Stimulated activated CD4-positive, alpha-beta T cell treated with anti-CD3 and anti-CD28 coated beads, Interleukin-15, amount 100 ng/mL, for 48 hours (primary cell): ENCODE measurements at regions not wholly inside any gene's neighbourhood (a gene's known extent, or its start where the extent isn't known, plus 50 kb on each side); places are given as distances from the start of the nearest gene placed in this dataset.

Source experiments
- DNase-seq, 2 donors: peaks; one replicate each; pipeline ENCODE4 v3.0.0-alpha.2; 2020; ENCODE audit warnings: low read depth in 2 of 2

DNA sequence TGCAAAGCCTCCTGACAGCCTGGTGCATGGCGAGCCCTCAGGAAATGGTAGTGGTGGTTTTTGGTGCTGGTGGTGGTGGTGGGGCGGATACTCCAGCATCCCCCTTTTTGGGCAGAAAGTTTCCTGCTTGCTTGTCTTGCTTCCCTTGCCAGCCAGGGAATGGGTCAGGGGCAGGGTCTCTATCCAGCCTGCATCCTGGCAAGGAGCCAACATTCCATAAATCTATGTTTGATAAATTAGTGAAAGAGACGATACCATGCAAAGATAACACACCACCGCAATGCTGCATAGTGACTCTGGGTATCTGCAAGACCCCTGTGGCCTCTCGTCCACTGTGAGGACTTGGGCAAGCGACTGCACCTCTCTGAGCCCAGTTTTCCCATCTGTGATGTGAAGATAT, 246.2 kb downstream of the LRFN2 start:
- no peak for DNase-seq

DNA sequence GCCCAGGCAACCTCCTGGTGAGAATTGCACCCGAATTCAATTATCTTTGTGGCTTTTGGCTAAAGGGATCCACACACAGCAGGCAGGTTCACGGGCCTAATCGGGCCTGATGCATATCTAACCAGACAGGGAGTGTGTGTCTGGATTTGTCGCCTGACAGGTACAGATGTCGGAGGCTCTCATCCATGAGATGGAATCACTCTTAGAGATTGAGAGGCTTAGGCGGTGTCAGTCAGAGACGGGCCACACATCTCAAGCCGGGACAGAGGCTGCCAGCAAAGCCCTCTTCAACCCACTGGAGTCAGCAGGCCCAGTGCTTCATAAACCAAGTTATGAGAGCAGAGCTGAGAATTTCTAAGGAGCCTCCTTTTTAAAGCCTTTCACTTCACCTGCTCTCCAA, 247.0 kb downstream of the LRFN2 start:
- no peak for DNase-seq

DNA sequence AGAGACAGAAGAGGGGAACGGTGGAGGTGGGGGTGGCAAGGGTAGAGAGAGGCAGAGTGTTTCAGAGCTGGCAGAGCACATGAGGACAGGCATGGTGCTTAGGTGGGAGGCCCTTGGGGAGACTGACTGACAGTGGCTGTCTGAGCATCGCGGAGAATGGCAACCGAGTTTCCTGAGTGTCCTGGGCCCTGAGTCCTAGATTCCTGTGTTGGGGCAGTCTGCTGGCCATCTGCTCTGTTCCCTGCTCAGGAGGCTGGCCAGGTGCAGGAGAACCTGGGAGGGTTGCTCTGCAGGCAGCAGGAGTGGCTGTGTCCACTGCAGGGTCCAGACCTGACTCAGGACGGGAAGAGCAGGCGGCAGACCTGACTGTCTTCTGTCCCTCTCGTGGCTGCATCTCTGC, 248.9 kb downstream of the LRFN2 start:
- DNase-seq: no peak

DNA sequence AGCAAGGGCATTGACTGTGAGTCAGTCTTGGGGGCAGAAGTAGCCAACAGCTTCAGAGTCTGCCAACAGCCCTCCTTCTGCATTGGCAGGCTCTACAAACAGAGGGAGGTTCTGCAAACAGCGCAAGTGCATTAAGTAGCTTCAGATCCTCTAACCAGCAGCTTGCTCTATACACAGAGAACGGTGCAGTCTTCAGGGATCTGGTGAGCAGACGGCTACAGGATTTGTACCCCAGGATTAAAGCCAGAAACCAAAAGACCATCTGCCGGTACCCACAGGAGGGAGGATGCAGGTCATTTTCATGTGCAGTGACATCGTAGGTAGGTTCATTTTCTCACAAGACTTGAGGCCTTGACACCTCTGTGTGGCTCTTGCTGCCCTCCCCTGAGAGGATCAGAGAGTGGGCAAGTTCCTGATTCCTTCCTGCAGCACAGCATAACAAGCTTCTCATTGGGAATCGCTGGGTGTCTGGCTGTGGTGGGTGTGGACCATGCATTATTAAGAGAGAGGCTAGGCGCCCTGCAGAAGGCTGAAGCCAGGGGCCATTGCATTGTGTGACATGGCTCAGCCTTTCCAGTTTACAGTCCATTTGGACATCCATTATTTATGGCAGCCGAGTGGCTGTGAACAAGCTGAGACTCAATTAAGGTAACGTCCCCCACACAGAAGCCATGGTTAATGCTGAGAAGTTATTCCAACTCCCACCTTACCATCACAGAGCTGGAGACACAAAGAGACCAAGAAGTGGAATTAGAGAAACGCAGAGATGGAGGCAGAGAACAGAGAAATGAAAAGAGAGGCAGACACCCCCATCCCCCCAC, 250.0 kb downstream of the LRFN2 start:
- no peak for DNase-seq

DNA sequence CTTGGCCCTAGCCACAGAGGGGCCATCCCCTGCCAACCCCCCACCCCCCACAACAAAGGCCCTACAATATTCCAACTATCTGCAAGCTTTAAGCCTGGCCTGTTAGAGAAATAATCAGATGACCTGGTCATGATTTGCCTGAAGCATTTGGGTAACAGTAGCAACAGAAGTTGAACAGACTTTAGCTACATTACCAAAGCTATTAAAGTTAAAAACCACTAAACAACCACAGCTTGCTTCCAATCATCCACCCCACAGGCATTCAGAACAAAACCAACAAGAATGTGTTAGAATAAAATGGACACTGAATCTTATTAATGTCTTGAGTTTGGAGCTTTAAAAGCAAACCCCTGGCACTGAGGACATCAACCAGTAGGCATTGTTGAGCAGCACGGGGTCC, 250.9 kb downstream of the LRFN2 start:
- no peak for DNase-seq

DNA sequence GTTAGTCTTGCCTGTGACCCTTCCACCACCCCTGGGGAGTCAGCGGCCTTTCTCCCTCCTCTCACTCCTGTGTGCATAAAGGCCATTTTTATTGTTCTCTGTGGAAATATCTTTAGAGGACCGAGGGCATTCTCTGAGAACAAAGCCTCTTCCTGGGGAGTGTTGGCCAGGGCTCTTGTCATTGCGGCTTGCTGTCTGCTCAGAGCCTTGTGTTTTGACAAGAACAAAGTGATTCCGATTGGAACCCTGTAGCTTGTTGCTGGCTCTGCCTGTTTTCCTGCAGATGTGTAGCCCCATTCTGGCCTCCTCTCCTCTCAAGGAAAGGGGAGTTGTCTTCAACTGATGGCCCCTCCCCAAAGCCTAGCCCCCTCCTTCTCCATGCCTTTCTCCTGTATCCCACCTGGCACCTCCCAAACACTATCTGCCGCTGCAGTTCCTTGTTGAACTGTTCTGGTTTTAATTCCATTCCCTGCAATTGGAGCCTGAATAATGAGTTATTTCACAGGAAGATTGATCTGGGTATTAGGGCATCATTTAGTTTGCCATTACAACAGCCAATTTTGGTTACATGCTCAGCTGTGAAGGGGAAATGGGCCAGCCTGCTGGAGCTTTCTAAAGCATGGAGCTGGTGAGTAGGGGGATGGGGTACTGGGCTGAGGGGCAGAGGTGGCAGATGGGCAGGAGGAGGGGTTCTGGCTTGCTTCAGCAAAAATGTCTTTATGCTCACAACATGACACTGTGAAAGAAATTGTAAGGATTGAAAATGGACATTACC, 252.5 kb downstream of the LRFN2 start:
- no peak for DNase-seq

DNA sequence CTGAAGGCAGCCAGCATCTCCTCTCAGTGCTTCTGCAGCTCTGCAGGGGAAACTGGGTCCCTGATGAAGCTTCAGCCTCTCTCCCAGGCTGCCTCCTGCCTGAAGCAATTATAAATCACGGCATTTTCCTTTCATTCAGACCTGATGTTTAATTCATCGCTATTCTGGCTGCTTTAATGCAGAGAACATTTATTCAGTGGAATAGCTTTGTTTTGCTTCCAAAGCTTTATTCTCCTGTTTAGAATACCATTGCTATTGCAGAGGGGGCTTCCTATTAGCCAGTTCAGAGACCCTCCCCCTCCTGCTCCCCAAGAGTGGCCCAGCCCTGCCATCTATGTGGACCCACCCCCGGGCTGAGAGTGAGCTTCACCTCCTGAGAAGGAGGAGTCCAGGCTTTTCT, 255.6 kb downstream of the LRFN2 start:
- DNase-seq: no peak

DNA sequence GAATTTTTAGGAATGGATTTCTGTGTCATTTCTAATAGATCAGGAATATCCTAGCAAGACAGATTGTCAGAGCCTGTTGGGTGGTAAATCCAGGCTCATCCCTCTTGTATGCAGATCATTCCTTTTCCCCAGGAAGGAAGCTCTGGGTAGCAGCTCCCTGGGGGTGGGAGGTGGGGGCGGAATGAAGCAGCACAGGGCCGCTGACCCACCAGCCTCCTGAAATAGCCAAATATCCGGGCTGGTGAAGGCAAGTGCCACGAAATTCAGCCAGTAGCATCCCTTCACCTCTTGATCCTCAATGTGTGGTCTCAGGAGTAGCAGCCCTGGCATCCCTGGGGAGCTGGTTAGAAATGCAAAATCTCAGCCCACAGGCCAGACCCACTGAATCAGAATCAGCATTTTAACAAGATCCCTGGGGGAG, 256.9 kb downstream of the LRFN2 start:
- no peak for DNase-seq

DNA sequence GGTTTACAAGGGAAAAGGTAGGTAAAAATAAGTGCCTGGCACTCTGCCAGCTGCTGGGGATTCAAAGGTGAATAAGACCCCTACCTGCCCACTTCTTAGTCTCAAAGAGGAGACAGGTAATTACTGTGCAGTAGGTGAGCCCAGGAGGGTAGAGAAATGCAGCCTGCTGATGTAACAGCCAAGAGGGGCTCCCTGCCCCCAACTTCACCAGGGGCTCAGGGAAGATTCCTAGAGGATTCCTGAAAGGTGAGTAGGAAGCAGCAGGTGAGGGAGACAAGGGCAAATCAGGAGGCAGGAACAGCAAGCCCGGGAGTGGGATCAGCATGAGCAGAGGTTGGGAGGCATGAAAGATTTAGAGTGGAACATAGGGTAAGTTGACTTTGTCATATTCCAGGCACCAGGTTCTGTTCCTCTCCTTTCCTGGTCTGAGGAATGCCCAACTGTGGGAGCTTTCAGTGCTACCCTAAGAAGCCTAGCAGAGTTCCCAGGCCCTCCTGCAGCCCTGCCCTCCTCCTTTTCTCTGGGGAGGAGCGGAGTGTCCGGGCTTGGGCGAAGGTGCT, 258.1 kb downstream of the LRFN2 start:
- DNase-seq: no peak

DNA sequence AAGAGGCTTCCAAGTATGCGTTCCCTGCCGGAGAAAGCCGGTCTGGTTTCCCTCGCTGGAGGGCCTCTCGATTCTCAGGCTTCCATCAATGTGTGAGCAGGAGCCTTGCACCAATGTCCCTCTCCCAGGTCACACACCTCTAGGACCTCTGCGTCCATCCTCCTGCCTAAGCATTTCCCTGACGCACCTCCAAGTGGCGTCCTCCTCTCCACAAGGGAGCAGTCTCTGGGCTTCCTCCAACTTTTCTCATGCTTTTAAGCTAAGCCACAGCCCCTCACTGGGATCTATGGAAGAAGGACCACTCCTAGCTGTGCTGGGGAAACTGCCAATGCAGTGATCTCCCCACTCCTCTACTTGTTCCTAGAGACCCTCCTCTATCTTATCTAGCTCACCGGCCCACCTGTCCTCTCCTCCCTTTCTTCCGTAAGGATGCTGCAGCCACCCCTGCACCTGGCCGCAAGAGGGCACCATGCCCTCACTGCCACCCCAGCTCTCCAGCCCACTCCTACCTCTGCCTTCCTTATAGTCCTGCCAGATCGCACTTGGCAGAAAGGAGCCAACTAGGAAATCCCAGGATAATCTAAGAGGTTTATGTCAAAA, 258.7 kb downstream of the LRFN2 start:
- peak in 1 of 2 donors; percentile 30 for DNase-seq

DNA sequence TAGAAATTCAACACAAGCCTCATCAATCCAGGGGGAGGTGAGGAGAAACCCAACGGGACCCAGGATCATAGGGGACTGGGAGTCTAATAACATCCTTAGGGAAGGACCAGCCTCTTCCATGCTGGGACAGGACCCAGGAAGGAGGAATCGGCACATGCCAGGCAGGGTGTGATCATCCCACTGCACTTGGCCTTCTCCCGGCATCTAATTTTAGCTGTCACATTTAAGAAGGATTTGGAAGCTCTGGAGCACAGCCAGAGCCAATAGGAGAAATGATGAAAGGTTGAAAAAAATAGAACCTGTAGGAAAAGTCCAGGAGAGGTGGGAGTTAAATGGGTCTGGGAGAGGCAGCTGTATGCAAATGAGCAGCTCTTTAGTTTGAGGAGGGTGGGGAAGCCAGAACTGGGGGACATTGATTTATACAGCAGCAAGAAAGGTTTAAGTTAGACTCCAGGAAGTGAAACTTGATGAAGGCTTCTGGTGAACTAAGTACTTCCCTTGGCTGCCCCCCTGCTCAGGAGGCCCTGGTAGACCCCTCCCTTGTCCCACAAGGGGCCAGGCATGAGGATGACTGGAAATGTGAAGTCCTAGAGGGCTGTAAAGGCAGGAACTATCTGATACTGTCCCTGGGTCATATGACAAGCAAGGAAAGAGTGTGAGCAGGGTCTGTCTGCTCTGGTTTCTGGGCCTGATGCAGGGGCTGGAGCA, 260.3 kb downstream of the LRFN2 start:
- no peak for DNase-seq

DNA sequence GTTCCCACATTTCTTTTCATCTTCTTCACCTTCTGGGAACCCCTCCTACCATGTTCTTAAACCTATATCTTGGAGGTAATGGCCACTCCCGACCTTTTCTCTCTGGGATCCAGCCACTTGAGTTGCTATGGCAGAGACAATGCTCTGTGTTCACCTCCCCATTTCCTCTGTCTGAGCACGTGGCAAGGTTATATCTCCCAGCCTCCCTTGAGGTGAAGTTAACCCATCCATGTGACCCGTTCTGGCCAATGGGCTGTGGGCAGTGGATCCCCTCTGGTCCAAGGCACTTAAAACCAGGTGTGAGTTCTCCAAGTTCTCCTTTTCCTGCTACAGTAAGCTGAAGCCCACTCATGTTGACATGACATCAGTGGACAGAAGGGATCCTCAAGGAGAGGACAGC, 261.4 kb downstream of the LRFN2 start:
- no peak for DNase-seq

DNA sequence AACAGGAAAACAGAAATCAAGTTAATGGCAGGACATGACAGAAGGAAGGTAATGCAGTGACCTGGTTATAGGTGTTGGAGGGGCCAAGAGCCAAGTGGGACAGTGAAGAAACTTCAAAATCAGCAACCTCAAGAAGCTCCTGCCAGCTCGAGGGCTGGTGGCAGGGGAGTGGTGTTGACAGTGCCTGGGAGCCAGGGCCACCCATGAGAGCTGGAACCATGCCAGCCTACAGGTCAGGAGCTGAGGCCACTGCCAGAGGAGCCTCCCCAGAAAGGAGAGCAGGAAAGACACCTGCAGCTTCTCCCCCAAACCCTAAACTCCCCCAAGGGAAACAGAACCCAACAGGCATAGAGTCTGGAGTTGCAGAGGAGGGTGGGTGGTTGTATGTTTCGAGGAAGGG, 262.1 kb downstream of the LRFN2 start:
- DNase-seq: no peak

DNA sequence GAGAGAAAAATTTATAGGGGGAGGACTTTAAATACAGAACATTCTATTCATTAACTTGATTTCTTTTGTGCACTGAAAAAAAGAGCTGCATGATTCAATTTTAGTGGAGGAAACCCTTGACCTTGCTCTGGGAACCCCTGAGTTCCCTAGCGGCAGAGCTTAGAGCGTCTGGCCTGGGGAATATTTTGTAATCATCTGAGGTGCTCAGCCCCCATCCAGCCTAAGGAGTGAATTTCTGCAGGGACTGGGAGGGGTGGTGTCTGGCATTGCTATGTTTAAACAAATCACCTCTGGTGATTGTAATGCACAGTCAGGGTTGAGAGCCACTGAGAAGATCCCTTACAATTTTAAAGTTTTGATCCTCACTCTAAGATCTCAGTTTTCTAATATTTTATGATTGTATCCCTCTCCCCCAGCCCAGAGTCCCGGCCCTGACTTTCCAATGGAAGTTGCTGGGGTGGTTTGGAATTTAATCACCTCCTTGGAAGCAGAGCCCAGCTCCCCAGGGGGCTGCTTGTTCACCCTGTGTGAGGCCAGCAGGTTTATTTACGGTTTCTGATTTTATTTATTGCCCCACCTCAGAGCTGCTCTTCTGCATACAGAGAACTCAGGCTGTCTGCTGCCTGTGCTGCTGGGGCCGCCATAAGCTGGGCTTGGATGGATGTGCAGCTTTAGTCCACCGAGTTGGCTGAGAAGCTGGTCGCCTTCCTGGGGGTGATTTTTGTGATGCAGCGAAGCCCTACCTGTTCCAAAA, 263.1 kb downstream of the LRFN2 start:
- no peak for DNase-seq

DNA sequence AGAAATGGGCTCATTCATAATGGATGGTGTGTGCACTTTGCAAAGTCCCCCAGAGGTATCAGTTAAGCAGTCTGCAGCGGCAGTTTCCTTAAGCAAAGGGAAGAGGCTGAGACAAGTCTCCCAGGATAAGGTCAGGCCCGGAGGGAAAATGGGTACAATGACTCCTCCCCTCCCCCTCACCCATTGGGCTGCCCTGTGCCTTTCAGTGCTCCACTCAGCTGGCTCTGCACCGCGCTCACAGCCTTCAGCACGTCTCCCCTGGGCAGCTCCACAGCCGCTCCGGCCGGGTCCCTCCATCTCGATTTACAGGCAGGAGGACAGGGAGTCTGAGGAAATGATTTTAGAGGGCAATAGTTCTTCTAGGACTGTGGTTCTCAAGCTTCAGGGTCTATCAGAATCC, 264.8 kb downstream of the LRFN2 start:
- no peak for DNase-seq

DNA sequence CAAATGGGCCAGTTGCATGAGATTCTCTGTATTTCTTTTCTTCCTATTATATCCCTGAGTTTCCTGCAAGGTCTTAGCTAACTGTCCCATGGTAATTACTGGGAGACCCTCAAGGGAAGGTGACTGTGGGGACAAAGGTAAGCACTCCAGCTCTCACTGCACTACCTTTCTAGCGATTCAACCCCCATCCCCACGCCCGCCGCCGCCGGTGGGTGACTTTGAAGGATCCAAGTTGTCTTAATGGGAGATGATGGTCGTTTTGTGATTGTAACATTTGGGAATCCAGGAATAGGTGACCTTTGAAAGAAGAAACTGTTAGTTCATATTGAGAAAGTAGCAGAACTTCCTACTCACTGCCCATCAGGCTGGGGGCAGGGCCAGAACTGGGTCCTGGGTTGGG, 265.5 kb downstream of the LRFN2 start:
- DNase-seq: no peak

DNA sequence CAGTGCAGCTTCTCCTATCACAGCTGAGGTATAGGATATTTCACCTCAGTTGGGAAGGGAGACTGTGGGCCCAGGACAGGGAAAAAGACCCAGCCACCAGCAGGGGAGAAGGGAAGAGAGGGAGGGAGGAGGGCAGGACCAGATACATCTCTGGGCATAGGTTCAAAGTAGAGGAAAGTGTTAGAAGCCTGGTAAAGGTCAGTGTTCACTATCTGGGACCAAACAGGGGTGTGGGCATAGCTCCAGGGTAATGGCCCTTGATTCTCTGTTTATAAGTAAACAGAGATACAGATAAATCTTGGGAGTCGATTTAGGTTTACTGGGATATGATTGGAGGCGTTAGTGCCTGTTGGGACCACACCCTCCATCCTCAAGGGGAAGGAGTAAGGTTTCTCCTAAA, 266.2 kb downstream of the LRFN2 start:
- no peak for DNase-seq

DNA sequence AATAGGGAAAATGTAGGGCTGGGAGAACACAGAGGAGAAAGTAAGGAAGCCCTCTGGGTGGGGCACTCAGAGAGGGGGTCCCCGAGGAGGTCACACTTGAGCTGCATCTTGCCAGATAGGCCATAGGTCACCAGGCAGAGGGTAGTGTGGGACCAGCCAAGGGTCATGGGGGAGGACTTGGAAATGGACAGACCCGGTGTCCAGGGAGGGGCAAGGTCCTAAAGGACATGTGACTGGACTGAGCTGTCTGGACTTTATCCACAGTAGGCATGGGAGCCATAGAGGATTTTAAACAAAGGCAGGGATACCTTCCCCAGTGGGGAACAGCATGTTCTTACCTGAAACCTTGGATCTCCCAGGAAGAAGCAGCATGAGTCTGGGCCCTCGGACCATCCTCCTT, 266.7 kb downstream of the LRFN2 start:
- no peak for DNase-seq

DNA sequence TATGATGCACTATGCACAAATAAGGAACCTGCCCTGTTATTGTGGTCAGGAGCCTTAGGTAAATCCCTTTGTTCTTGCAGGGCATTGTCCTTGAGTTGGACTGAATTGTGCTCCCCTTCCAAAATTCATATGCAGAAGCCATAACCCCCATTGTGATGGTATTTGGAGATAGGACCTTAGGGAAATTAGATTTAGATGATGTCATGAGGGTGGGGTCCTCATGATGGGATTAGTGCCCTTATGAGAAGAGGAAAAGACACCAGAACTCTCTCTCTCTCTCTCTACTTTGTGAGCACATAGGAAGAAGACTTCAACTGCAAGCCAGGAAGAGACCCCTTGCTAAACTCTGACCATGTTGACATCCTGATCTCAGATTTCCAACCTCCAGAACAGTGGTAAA, 268.0 kb downstream of the LRFN2 start:
- no peak for DNase-seq

DNA sequence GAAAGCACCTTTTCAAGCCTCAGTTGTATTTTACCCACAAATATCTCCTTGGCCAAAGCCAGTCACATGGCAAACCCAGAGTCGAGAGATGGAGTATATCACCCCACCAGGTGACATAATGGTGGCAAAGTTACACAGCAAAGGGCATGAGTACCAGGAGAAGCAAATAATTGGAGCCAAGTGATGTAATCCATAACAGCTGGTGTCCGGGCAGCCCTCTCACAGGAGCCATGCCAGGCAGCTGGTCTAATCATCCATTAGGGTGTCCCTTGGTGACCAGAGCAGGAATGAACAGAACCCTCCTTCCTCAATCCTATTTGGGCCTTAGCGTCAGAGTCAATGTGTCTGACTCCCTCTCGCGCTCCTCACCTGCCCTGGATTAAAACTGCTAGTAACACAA, 272.1 kb downstream of the LRFN2 start:
- no peak for DNase-seq

DNA sequence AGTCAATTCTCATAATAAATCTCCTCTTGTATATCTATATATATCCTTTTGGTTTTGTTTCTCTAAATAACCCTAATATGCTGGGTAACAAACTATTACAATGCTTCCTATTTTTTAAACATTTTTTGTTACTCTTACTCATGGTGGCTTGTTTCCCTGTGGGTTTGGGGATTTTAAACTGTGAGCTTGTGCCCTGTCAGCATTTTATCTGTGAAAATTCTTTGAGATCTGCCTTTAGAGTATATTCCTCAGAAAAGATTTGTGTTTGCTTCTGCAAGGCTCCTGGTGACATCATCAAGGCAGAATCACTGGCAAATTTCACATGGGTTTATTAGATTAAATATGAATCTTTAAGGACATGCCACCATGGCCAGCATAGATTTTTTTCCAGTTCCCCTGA, 273.6 kb downstream of the LRFN2 start:
- no peak for DNase-seq
